GM10266 (cell line): ENCODE measurements at regions not wholly inside any gene's neighbourhood (a gene's known extent, or its start where the extent isn't known, plus 50 kb on each side); places are given as distances from the start of the nearest gene placed in this dataset.
A peak's percentile ranks its signal among the peaks of the same experiment; 100 is the strongest.

Source experiments
- DNase-seq: peaks from one replicate; pipeline ENCODE4 v3.0.0; 2012; ENCODE audit errors: extremely low spot score
- TF ChIP-seq, protein P1 (sequence below): IDR thresholded peaks from 2 replicates; pipeline ENCODE4 v1.5.1; 2012; ENCODE audit warnings: mild to moderate bottlenecking, low read depth; ENCODE audit not compliant: control insufficient read depth, insufficient read depth; ENCODE audit errors: missing control alignments

DNA sequence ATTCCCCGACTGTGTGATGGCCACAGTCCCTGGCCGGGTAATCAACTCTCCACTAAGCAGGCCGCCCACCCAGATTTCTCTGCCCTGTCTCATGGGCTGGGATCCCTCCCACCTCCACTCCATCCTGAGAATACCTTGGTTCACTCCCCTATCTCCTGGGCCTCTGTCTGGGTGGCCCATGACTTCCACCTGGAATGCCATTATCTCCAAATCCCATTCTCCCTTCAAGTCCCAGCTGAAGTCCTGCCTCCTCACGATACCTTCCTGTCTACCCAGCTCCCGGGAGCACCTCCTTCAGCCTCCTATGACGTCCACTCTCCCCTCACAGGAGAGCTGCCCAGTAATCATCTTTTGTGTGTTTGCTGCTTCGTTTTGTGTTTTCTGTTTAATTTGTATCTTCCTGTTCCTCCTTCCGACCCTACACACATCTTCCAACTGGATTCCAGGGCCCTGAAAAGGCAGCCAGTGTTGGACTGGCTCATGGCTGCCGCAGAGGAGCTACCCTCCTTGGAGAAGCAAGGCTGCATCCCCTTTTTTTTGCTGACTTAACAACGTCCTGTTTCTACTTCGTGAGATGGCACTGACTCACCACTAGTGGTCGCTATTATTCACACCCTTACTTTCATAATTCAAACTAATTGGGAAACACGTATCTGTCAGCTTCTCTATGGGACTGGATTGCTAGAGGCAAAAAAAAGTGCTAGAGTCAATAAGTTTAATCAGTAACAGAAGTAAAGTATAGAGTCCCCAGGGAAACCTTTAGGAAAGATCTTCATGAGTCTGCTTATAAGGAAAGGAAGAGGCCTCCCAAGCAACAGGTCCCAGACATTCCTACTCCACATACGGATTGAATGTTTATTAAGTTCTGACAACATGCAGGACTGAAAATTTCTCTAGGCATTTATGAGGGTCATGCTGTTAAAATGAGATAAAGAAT, 171.9 kb upstream of the GATA6 start:
- peak; percentile 69 for DNase-seq
- TF ChIP-seq, protein P1, sequence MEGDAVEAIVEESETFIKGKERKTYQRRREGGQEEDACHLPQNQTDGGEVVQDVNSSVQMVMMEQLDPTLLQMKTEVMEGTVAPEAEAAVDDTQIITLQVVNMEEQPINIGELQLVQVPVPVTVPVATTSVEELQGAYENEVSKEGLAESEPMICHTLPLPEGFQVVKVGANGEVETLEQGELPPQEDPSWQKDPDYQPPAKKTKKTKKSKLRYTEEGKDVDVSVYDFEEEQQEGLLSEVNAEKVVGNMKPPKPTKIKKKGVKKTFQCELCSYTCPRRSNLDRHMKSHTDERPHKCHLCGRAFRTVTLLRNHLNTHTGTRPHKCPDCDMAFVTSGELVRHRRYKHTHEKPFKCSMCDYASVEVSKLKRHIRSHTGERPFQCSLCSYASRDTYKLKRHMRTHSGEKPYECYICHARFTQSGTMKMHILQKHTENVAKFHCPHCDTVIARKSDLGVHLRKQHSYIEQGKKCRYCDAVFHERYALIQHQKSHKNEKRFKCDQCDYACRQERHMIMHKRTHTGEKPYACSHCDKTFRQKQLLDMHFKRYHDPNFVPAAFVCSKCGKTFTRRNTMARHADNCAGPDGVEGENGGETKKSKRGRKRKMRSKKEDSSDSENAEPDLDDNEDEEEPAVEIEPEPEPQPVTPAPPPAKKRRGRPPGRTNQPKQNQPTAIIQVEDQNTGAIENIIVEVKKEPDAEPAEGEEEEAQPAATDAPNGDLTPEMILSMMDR = peak; percentile 77

DNA sequence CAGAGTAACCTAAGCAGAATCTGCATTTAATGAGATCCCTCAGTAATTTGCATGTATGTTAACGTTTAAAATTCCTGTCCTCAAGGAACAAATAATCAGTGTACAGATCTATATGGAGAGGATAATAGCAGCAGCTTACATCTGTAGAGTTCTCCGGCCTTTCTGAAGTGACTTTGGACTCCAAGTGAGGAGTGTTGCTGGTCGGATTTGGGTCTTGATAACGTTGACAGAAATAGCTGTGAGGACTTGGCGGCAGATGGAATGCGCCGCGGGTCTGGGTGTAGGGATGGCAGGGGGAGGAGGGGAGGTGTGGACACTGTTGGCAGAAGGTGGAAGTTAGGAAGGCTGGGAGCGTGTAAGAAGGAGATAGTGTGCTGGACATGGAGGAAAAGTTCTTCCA, 170.9 kb upstream of the GATA6 start:
- no peak for DNase-seq
- TF ChIP-seq, protein P1 = no peak

DNA sequence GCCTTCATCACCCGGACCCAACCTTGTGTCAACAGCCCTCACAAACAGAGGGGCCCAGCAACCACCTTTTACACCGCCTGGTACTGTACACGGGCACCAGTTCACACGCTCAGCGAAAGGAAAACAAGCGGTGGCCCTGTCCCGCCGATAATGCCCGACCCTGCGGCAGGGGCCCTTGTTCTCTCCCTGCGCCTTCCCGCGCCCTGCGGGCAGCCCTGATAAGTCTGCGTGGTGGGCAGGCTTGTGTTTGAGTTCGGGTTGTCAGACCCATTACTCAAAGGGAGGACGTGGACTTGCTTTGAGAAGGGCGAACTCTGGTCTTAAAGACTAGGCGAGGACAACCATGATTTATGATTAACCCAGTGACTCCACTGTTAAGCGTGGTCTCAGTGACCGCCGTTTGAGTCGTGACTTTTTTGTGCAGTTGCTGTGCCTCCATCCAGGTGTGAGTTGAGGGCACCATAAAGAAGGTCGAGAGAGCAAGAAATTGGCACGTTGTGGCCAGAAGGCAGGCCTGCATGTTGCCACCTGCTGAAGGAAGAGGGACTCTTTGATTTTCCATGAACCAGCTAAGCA, 167.4 kb upstream of the GATA6 start:
- TF ChIP-seq, protein P1 = no peak

DNA sequence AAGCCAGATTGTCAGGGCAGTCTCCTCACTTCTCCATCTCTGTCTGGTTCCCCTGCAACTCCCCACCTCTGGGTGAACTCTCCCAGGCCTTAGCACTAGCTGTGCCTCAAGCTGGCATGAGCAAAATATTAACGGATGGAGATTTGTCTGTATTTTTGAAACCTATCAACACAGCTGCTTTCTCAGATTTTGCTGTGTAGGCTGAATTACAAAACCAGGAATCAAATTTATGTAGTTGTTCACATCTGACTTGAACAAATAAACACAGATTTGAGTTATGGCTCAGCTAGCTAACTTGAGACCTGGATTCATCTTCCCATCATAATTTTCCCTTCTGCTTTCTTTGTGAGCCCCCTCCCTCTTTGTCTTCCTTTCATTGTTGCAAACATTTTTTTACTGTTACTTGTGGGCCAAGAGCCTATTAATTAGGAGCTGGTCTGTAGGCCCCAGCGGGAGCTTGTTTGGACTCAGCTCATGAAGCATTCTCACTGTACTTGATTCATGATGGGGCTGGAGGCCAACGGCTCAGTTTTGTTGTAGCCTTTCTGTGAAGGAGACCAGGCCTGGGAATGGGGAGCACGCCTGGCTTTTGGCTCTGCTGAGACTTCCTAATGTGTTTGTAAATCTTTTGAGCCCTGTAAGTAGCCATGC, 164.1 kb upstream of the GATA6 start:
- no peak for DNase-seq
- TF ChIP-seq, protein P1 = no peak

More for the DNA sequence above, 167.4 kb upstream of the GATA6 start:
- DNase-seq = no peak

DNA sequence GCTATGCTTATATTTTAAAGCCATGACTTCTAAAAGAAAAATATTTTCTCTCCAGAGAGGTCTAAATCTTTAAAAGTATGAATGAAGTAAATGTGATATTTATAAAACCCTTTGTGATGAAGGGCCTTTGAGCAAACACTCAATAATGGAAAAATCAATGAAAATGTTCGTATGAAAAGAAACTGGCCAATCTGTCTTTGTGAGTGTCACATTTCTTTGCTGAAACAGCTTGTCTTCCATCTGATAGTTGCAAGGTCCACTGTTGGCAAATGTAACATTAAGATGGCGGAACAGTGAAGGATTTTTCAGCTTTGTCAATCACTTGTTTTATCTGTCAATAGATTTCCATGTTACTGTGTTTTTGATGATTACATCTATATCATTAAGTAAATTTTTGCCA, 162.9 kb upstream of the GATA6 start:
- TF ChIP-seq, protein P1 = no peak
- DNase-seq = no peak

DNA sequence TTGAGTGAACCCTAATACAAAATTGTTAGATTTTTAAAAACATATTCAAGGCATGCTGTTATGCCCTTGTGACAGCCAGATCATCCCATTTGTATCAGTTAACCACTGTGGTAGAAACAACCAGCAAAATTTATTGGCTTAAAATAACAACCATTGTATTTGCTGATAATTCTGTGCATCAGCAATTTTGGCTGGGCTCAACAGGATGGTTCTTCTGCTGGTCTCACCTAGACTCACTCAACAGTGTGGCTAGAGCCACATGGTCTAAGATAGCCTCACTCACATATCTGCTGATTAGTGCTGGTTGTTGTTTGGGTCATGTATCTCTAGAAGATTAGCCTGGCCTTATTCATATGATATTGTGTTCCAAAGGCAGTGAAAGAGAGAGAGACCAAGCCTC, 160.1 kb upstream of the GATA6 start:
- TF ChIP-seq, protein P1 = no peak
- no peak for DNase-seq

DNA sequence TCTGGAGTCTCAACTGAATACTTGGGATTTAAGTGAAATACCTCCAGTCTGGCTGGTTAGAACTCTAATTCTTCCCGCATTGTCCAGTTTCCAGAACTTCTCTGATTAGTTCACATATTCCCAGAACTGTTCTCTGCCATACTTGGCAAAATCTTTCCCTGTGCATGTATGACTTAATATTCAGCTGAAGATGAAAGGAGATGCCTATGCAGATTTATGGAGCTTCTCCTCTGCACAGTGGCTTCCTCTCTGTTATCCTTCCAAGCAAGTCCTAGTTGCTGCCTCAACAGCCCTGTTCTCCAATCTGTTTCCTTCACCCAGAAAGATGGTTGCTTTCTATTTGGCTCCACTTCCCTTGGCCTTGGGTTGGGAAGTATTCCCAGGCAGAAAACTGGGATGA, 155.4 kb upstream of the GATA6 start:
- DNase-seq = no peak
- TF ChIP-seq, protein P1 = no peak
